GM12891 (cell line): ENCODE measurements at regions not wholly inside any gene's neighbourhood (a gene's known extent, or its start where the extent isn't known, plus 50 kb on each side); places are given as distances from the start of the nearest gene placed in this dataset.

Experiments
- DNase-seq: peaks from one replicate; pipeline ENCODE4 v3.0.0; 2011; ENCODE audit warnings: low spot score; ENCODE audit not compliant: insufficient read length
- FAIRE-seq: peaks from 2 replicates; lab custom pipeline; 2011; peaks lifted over from hg19 to GRCh38; lab: Jason Lieb, UNC
- PAX5 ChIP-seq: IDR thresholded peaks from 2 replicates; pipeline ENCODE4 v1.6.1; 2011; ENCODE audit warnings: low read length, moderate library complexity, mild to moderate bottlenecking; ENCODE audit not compliant: insufficient read depth, severe bottlenecking
- POLR2A ChIP-seq: IDR thresholded peaks from 2 replicates; pipeline ENCODE4 v1.6.1; 2011; ENCODE audit warnings: low read depth, low read length, control low read depth
- POLR2AphosphoS5 ChIP-seq: IDR thresholded peaks from 2 replicates; pipeline ENCODE4 v1.6.1; 2011; ENCODE audit warnings: low read depth, low read length, control low read depth
- POU2F2 ChIP-seq: IDR thresholded peaks from 2 replicates; pipeline ENCODE4 v1.6.1; 2011; ENCODE audit warnings: low read depth, mild to moderate bottlenecking, control low read depth, low read length, moderate library complexity
- SPI1 ChIP-seq: IDR thresholded peaks from 2 replicates; pipeline ENCODE4 v1.6.1; 2011; ENCODE audit warnings: low read depth, low read length, control low read depth
- TAF1 ChIP-seq: IDR thresholded peaks from 2 replicates; pipeline ENCODE4 v1.6.1; 2011; ENCODE audit warnings: low read depth, low read length, control low read depth

GRCh38 chr10:6755781-6756460 is 175.8 kb upstream of the PRKCQ start:
- FAIRE-seq (no peak), DNase-seq (no peak)
- no peak for TF ChIP-seq SPI1
- 0 out of 2 replicates have a peak, but pooled peaks have one; percentile 26 for TF ChIP-seq POU2F2

DNA sequence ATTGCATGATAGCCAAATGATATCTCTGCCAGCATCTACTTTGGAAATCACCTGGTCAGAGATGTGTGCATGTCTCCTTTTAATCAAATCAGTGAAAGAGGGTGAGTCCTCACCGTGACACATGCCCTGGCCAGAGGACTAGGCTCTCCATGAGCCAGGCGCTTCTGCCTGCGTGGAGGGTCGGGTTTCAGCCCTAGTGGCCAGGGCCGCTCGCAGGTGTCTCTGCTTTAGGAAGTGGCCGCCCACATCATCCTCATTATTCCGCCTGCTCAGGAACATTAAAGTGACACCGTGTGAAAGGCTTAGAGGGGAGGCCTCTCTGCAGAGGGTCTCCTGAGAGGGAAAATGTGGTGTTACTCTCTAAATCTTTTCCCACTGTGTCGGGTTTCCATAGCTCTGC is 173.6 kb upstream of the PRKCQ start:
- TF ChIP-seq SPI1 (no peak), POU2F2 (no peak), POLR2AphosphoS5 (no peak), POLR2A (no peak), TAF1 (no peak), PAX5 (no peak)
- FAIRE-seq = no peak
- no peak for DNase-seq

- DNase-seq (no peak), FAIRE-seq (no peak)
Observed at GRCh38 chr10:6751363-6751762, 171.3 kb upstream of the PRKCQ start.

GRCh38 chr10:6748981-6749635 is 169.0 kb upstream of the PRKCQ start:
- no peak for DNase-seq
- TF ChIP-seq PAX5 (no peak), POU2F2 (no peak), TAF1 (no peak), POLR2AphosphoS5 (no peak), SPI1 (no peak), POLR2A (no peak)
- FAIRE-seq = no peak

More at GRCh38 chr10:6751363-6751762, 171.3 kb upstream of the PRKCQ start:
- no peak for TF ChIP-seq PAX5
- TF ChIP-seq POLR2AphosphoS5 = no peak
- no peak for TF ChIP-seq POLR2A
- no peak for TF ChIP-seq SPI1

GRCh38 chr10:6748029-6748428 is 168.0 kb upstream of the PRKCQ start:
- TF ChIP-seq POU2F2 (no peak), PAX5 (no peak), POLR2AphosphoS5 (no peak), SPI1 (no peak), TAF1 (no peak), POLR2A (no peak)
- DNase-seq (no peak), FAIRE-seq (no peak)

DNA sequence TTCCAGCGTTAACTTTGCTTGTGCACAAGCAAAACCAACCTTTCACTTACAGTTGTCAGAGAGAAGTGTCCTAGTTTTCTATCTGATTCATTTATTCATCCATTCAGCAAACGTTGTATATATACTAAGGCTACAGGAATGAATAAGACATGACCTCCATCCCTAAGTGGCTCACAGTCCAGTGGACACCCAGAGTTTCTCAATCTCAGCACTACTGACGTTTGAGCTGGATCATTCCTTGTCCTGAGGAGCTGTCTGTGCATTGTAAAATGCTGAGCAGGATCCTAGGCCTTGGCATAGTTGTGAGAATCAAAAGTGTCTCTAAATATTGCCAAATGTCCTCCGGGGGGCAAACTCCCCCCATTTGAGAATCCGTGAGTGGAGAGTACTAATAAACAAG is 166.7 kb upstream of the PRKCQ start:
- TF ChIP-seq TAF1 (no peak), POU2F2 (no peak), POLR2AphosphoS5 (no peak), SPI1 (no peak), POLR2A (no peak), PAX5 (no peak)
- DNase-seq (no peak), FAIRE-seq (no peak)

DNA sequence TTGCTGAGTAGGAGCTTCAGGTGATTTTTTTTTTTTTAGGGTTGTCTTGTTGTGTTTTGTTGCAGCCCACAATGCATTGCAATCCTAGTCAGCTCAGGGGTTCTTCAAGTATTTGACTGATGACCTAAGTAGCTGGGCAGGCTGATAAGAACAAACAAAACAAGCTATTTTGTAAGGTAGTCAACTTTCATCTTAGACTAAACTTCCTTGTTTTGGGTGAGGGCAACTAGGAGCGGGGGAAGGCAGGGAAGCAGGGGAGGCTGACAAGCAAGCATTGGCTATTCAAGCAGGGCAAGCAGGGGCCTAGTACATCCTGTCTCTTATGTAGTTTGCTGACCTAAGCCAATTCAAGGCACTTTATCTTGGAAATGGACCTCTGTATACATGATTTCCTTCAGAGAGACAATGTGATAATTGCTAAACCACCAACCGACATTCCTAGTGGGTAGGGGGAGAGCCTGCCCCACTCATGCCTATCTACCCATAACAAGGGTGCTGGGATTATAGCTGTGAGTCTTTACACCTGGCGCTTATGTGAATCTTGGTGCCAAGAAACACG is 163.3 kb upstream of the PRKCQ start:
- TF ChIP-seq POU2F2 (no peak), PAX5 (no peak), POLR2A (no peak), TAF1 (no peak), SPI1 (no peak), POLR2AphosphoS5 (no peak)
- FAIRE-seq (no peak), DNase-seq (no peak)

- DNase-seq = no peak
- FAIRE-seq = no peak
- TF ChIP-seq POLR2A (no peak), PAX5 (no peak), SPI1 (no peak), POLR2AphosphoS5 (no peak), TAF1 (no peak), POU2F2 (no peak)
Observed at GRCh38 chr10:6741541-6741941, 161.5 kb upstream of the PRKCQ start.

- no peak for DNase-seq
- FAIRE-seq = no peak
- TF ChIP-seq TAF1 (no peak), PAX5 (no peak), POLR2A (no peak), SPI1 (no peak), POU2F2 (no peak), POLR2AphosphoS5 (no peak)
Observed at GRCh38 chr10:6739530-6740174, 159.6 kb upstream of the PRKCQ start.
